HK-2 (cell line): ENCODE measurements at regions not wholly inside any gene's neighbourhood (a gene's known extent, or its start where the extent isn't known, plus 50 kb on each side); places are given as distances from the start of the nearest gene placed in this dataset.
"Not testable (repeated sequence)": the region's sequence is repeated elsewhere in the genome, so short reads cannot be mapped to it uniquely, and the experiment has no call there.

ENCODE experiments used
- DNase-seq: peaks from one replicate; pipeline ENCODE4 v3.0.0-alpha.2; 2018; ENCODE audit not compliant: unreplicated experiment

GRCh38 chr16:8453359-8453758 lies 137.0 kb downstream of the TMEM114 start:
- no peak for DNase-seq

GRCh38 chr16:8452941-8453340 lies 137.4 kb downstream of the TMEM114 start:
- no peak for DNase-seq

GRCh38 chr16:8436931-8437330 lies 153.4 kb downstream of the TMEM114 start:
- no peak for DNase-seq

- DNase-seq = no peak
Observed at GRCh38 chr16:8431783-8432182, 158.5 kb downstream of the TMEM114 start.

GRCh38 chr16:8430401-8430800 lies 159.9 kb downstream of the TMEM114 start:
- DNase-seq = no peak

- DNase-seq = no peak
Observed at GRCh38 chr16:8426569-8426968, 163.7 kb downstream of the TMEM114 start.

GRCh38 chr16:8417145-8417544 lies 173.2 kb downstream of the TMEM114 start:
- no peak for DNase-seq

GRCh38 chr16:8408855-8409567 lies 181.3 kb downstream of the TMEM114 start:
- DNase-seq = no peak

- DNase-seq = no peak
Observed at GRCh38 chr16:8407351-8407750, 183.0 kb downstream of the TMEM114 start.

- DNase-seq = no peak
Observed at GRCh38 chr16:8403978-8404749, 186.1 kb downstream of the TMEM114 start.

GRCh38 chr16:8402981-8403843 lies 187.1 kb downstream of the TMEM114 start:
- no peak for DNase-seq

GRCh38 chr16:8400683-8401082 lies 189.6 kb downstream of the TMEM114 start:
- DNase-seq = not testable (repeated sequence)

- no peak for DNase-seq
Observed at GRCh38 chr16:8398548-8398947, 191.8 kb downstream of the TMEM114 start.

GRCh38 chr16:8397223-8397622 lies 193.1 kb downstream of the TMEM114 start:
- DNase-seq = no peak

GRCh38 chr16:8396463-8396862 lies 193.8 kb downstream of the TMEM114 start:
- DNase-seq = no peak

- DNase-seq = no peak
Observed at GRCh38 chr16:8391257-8391656, 199.1 kb downstream of the TMEM114 start.

GRCh38 chr16:8388684-8389083 lies 201.6 kb downstream of the TMEM114 start:
- DNase-seq = no peak

- no peak for DNase-seq
Observed at GRCh38 chr16:8381814-8382213, 208.5 kb downstream of the TMEM114 start.

GRCh38 chr16:8380311-8380710 lies 210.0 kb downstream of the TMEM114 start:
- no peak for DNase-seq

GRCh38 chr16:8377864-8378263 lies 212.4 kb downstream of the TMEM114 start:
- no peak for DNase-seq

GRCh38 chr16:8376858-8377257 lies 213.5 kb downstream of the TMEM114 start:
- DNase-seq = no peak

- DNase-seq = no peak
Observed at GRCh38 chr16:8376430-8376829, 213.9 kb downstream of the TMEM114 start.
